NCI-H1105 treated with DMSO at 0.1 percent for 48 hours (cell line): ENCODE measurements at regions not wholly inside any gene's neighbourhood (a gene's known extent, or its start where the extent isn't known, plus 50 kb on each side); places are given as distances from the start of the nearest gene placed in this dataset.
A peak's percentile ranks its signal among the peaks of the same experiment; 100 is the strongest.

ENCODE experiments used
- DNase-seq: peaks from one replicate; lab custom pipeline; 2025; lab: John Stamatoyannopoulos, UW

DNA sequence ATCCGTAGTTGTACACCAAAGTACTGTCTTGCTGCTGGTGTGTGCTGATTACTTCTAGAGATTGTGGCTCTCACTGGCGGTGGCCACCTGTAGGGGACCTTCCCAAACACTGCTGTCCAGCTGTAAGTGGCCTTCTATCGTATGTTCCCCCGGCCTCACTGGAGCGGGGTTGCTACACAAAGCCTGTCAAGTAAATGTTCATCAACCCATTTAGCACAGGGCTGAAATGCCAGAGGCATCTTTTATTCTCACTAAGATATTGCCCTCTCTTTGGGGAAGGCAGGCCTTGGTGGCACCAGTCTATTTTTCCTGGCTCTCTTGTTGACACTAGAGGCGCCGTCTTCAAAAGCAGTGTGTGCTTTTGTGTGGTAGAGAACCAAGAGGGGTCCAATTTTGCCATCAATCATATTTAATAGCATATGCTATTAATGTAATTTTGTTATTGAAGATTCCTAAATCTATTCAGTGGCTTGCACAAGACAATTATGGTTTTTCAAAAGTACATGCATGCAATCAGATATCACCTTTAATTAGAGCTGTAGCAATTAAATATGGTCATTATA is 514.4 kb upstream of the SALL1 start:
- DNase-seq = peak; percentile 90

DNA sequence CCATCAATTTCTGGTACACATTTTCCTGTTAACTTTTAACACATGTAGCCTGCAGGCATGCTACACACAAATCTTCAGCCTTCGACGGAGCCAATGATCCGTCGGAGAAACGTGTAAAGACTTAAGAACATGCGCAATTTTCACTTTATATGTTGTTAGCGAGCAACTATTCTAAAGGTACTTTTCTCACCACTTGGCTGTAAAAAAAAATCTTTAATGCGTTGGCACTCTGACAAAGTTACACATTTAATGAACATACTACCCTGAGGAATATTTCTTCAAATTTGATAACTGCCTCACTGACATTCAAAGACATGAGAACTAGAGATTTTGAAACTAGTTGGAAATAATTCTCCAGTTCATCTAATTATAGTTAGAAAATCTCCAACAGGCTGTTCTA is 507.5 kb upstream of the SALL1 start:
- DNase-seq = no peak

DNA sequence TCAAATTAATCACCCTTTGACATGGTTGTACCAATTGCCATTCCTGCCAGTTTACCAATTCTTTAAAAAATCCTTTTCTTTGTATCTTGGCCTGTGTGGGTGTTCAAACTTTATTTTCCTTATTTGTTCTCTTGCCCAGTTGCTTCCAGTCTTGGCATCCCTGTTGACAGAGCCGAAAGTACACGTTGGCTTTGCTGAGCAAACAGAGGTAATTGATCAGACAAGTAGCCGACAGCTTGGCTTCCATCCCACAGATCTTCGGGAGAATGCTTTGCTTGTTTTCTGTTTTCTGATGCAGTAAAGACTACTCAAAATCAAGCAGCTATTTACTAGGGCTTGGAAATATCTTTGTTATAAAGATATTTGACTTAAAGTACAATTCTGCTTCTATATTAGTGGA is 506.8 kb upstream of the SALL1 start:
- peak; percentile 85 for DNase-seq

DNA sequence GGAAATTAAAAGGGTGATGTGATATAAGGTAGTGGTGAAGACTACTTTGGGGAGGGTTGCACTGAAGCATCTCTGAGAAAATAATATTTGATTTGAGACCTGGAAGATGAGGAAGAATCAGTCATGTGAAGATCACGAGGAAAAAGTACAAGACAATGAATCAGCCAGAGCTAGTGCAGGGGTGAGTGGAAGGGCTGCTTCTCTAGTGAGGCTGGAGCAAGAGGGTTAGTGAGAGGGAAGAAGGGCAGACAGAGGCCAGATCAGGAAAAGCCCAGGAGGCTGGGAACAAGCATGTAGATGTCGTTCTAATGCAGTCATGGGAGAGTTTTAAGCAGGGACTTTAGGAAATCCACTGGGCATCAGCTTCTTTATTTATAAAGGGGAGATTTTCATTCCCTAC is 504.2 kb upstream of the SALL1 start:
- no peak for DNase-seq

DNA sequence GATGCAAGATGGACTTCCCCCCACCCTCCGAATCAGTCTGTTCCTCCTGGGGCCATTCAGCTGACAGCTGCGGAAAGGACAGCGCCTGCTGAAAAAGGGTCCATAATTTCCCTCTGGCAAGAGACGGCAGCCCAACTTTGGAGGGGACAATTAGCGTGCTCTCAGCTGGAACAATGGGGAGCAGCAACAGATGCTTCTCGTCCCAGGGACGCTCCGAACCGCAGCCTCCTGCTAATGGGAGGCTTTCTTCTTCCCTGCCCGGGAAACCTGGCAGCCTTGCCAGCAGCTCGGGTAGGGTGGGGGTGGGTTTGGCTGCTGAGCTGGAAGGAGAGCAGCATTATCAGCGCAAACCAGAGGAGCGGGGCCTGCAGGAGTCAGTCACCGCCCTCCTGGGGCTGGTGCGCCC is 500.0 kb upstream of the SALL1 start:
- DNase-seq = peak; percentile 98

DNA sequence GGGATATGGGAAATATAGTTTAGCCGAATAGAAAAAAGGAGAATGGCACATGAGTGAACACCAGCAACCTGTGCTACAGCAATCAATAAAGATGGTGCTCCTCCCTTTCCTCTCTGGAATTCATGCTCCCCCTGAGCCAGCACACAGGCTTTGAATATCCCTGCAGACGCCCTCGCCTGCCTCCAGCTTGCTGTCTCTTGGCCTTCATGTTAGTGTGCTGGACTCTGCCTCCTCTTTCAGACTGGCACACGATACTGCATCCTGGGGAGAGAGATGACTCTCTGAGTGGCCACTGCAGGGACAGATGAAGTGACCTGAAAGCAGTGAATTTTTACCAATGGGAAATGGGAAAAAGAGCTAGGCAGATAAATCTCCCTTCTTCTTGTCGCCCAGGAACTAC is 498.6 kb upstream of the SALL1 start:
- no peak for DNase-seq

DNA sequence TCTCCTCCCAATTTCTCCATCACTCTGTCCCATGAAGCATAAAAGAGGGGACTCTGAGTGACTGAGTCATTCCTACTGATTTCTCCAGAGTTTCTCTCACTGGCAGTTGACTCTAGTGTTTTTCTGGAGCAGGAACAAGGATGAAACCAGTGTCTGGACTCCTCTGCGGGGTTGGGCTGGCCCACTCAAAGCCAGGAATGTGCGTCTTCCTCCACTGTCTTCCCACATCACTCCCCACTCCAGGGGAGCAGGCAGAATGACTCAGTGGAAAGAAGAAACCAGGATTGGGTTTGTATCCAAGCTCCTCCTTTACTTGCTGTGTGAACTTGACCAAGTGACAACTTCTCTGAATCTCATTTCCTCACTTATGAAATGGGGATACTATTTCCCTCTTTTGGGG is 497.5 kb upstream of the SALL1 start:
- no peak for DNase-seq

DNA sequence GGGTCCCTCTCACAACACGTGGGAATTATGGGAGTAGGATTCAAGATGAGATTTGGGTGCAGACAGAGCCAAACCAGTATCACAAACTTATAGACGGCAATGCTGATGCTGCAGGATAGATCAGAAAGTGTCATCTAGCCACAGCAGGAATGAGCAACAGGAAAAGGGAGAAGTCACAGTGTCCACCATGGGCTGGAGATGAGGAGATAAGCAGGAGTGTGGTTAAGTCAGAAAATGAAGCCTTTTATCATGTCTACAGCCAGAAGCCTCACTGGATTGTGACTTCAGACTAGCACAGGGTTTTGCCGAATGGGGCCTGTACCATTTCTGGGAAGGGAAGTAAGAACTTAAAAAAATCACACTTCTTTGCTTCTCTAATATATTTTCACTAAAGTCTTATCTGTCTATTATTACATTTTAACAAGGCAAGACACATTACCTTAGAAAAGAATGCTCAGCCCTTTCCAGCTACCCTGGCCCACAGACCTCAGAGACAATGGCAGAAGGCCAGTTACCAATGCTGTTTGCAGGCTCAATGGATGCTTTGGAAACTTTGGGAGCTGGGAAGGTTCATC is 490.2 kb upstream of the SALL1 start:
- no peak for DNase-seq

DNA sequence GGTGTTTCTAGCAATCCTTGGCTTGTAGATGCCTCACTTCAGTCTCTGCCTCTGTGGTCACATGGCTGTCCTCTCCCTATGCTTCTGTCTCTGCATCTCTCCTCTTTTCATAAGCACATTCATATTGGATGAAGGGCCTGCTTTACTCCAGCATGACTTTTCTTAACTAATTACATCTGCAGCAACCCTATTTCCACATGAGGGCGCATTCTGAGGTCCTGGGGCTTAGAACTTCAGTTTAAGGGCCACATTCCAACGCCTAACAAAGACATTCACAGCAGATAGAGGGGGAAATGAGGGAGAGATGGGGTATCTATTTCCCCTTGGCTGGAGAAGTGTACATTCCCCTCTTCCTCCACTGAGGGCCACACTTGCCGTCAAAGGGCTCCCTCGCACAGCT is 489.1 kb upstream of the SALL1 start:
- no peak for DNase-seq

DNA sequence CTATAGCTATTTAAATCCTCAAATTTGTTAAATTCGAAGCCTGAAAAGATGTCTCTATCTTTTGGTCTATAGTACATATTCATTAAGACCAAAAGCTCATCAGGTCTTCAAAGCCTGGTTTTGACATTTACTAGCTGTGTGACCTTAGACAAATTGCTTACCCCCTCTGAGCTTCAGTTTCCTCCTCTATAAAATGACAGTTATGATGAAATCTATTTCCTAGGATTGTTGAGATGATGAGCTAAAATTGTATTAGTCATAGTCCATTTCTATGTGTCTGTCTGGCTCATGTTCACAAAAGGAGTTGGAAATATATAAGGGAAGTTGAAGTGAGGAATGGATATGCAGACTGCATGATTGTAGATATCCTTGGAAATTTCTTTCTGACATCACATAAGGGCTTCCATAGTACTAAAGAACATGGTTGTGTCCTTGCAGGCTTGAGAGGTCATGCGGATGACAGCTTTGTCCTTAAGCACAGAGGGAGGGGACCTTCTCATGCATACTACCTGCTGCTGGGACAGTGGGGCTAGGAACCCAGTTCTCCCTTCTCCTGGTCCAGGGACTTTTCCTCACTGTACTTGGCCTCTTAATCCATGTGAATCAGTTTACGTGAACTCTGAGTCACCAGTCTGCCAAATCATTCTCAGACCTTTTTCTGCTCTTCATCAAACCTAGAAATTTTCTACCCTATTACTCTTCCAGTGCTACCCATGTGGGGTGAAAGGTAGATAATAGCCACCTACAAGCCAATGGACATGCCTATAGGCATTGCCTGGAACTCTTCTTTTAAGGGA is 487.5 kb upstream of the SALL1 start:
- no peak for DNase-seq

DNA sequence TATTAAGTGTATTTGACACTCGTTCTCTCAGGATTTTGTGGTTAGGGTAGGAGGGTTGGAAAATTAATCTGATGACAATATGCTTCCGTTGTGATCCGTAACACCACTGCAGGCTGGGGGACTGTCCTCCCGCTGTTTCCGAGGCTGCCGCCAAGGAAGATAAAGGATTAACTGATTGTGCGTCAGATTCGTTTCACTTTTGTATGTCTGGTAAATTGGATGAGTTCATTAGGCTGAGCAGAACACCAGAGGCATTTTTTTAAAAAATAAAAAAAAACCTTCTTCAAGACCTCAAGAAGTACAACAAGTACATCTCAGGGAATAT is 486.7 kb upstream of the SALL1 start:
- no peak for DNase-seq

DNA sequence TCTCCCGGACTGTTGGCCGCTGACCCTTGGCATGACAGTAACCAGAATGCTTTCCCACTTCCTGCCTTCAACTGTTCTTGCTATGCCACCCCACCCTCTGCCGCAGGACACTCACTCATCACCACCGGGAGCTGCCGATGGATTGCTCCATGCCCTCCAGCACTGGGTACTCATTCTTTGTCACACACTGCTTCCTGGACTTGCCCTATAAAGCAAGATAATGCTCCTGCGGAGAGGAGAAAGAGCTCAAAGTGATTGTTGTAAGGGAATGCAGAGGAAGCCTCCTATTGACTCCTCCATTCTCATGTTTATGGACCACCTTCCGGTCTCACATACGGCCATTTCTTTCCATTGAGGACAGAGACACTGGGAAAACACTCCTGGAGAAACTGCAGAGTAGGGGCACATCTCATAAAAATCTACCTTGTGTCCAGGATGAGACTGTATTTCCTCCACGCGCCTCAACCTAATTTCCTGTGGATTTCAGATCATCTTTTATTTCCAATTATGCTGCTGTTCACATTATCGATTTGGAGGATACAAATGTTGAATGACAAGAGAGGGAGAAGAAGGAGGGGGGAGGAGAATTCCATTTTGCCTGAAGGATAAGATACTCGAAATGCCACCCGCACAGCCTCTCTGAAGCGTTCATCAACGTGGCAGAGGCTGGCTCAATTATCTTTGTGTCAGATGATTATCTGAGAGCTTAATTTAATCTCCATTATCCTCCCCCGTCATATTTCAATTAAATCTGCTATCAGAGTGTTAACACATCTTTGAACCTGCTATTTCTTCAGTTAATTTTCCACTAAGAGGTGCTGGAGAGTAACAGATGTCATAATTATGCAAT is 486.1 kb upstream of the SALL1 start:
- peak; percentile 88 for DNase-seq

DNA sequence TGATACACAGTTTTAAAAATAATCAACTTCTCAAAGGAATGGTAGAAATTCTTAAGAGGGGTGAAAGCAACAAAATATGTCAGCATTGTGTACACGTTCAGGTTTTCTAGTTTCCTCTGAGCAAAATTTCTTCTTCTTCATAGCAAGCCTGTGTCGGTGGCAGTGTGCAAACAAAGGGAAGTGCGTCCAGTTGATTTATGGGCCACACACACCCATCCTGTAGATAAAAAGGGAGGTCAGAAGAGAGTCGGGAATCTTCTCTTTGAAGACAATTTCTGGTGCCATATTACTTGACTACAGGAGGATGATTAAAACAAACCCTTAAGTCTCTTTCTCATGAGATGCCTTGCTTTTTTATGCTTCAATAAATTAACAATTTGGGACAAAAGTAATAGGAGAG is 484.1 kb upstream of the SALL1 start:
- DNase-seq = no peak

DNA sequence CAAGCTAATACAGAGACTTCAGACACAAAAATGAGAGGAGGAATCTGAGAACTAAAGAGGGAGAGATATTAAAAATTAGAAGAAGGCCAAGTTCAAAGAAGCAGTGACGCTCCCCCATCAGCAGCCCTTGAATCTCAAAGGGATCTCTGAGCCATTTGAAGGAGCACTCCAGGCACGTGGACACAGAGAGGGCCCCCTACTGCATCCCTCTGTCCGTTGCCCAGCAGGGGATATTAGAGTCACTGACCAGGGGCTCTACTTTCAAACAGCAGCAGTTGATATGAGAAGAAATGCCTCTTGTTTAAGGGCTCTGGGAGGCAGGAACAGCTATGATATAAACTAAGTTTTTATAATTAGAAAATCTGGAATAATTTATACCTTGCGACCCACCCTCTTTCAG is 479.0 kb upstream of the SALL1 start:
- no peak for DNase-seq

DNA sequence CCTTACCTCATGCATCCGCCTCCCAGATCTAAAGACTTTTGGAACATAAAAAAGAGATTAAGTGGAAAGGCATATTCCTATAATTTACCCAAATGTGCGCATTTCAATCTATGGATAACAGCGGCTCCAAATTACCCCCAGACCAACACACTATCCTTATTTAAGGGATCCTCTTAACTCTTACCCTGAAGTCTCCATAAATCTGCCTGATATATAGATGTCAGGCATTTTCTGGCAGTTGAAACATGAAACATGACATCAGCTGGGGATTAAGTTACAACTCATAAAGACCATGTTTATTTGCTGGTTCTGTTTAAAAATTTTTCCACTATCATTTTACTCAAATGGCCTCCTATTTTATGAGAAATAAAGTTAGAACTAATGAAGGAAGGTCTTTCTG is 478.5 kb upstream of the SALL1 start:
- DNase-seq = no peak

DNA sequence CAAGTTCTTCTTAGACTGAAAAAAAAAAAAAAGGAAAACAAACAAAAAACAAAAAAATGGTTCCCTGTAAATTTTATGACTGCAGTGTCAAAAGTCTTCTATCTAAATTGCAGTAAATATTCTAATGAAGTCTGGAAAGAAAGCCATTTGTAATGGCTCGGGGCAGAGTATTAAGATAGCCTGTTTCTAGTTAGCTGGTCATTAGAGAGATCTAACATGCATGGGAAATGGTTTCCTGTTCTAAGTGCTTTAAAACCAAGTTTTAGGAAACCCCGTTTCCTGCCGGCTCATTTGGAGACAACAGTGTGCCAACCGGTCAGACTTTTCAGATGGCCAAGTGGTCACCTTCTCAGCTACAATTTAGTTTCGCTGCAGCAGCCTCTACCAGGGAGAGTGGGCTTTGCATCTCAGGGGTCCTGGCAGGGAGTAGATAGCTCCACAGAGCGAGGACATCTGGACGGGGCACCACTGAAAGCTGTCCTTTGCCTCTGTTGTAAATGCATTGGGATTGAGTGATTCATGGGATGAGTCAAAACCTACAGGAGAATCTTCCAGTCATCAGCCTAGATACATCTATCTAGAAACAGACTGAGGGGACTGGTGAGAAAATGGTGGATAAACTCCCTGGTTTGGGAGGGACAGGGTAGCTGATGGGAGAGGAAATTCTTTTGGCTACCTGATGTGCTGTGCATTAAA is 473.2 kb upstream of the SALL1 start:
- DNase-seq = no peak

DNA sequence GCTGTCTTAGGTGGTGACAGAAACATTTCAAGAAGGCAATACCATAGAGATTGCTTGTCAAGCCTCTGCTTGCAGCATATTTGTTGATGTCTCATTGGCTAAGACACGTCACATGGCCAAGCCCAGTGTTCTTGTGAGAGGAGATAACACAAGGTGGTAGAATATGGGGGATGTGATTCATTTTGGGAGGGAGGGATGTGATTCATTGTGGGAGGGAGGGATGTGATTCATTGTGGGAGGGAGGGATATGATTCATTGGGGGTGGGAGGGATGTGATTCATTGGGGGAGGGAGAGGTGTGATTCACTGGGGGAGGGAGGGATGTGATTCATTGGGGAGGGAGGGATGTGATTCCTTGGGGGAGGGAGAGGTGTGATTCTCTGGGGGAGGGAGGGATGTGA is 470.5 kb upstream of the SALL1 start:
- no peak for DNase-seq

DNA sequence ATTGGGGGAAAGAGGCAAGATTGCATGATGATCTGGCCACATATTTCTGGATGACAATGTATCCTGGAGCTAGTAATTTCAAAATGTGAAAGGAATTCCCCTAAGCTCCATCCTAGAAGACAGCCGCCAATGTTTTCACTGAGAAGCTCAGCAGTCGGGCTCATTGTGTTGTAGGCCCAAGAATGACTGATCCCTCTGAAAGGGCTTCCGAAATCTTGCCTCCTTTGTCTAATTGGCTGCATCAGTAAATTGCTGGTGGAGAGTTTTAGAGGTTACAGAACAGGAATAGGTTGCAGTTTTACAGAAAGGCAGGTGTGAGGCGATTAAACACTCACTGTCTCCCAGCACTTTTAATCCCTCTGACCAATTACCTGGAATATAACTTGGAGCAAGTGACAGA is 464.1 kb upstream of the SALL1 start:
- no peak for DNase-seq

DNA sequence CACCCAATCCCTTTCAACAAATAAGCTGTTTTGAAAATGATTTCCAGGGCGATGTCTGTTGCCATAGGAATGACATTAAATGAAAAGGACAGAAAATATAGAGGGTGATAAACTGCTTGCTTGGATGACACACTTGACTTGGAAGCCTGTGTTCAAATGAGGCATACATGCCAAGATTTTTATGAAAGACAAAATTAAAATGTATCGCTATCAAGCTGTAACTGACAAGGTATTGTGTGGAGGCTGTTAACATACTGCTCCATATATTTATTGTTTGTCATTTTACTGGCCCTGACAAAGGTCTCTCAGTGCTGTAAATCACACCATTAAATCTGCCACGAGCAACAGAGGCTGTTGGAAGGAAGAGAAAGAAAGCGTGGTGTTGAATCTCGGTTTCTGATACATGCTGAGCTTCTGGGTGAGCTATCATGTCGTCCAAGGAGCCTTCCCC is 456.2 kb upstream of the SALL1 start:
- peak; percentile 78 for DNase-seq

DNA sequence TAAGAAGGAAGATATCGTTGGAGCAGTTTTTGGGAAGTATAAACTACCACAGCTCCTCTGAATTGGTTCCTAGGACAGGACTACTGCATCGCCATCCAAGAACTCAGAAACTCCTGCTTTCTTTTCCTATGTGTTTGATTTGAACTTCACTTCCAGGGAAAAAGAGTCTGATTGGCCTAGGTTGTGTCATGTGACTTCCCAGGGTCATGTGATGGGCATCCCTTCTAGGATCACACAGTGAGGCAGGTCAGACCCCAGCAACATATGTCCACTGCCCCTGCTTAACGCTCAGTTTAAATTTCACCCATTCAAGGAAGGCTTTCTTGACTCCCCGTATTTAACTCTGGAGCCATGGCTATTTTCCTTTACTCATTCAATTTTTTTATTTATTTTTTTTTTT is 445.2 kb upstream of the SALL1 start:
- DNase-seq = no peak

DNA sequence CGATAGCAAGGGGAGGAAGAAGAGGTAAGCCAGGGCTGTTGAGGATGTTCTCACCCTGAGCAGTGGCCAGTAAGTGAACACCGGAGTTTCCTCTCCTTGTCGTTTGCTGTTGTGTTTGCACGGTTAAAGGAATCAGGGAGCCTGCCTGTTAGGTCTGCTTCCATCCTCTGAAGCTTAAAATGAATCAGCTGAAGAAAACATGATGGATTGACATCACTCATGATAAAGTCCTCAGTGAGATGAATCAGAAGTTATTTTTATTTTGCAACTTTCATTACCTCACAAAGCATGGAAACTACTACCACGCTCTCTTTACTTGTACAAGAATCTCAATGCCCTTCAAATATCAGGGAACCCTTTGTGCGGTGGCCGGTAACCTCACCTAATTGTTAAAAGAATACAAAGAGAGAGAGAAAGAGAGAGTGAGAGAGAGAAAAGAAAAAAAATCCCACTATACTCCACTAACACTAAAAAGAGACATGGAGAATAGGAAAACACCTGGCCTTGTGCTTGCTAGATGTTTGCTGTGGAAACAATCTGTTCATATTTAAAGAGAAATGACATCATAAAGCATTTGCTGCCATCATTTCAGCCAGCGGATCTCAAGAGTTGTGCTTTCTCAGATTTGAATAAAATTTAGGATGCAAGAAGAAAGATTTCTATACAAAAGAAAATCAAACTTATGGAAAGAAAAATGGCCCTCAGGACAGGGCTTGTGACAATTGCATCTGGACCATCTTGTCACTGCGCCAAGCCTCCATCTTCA is 441.6 kb upstream of the SALL1 start:
- peak; percentile 24 for DNase-seq
